Fibroblast of the aortic adventitia (primary cell): ENCODE measurements at regions not wholly inside any gene's neighbourhood (a gene's known extent, or its start where the extent isn't known, plus 50 kb on each side); places are given as distances from the start of the nearest gene placed in this dataset.

Source experiments
- DNase-seq: peaks from one replicate; pipeline ENCODE4 v3.0.0-alpha.2; 2010; ENCODE audit warnings: low read depth
- H3K4me3 ChIP-seq: 2 replicates; pipeline ENCODE4 v1.5.1; 2011; ENCODE audit warnings: low read depth, mild to moderate bottlenecking, control low read depth, low read length, moderate library complexity
- TF ChIP-seq, protein P1 (sequence below): IDR thresholded peaks from 2 replicates; pipeline ENCODE4 v1.5.1; 2011; ENCODE audit warnings: mild to moderate bottlenecking, low read length, control low read depth, inconsistent platforms; ENCODE audit not compliant: insufficient read depth

DNA sequence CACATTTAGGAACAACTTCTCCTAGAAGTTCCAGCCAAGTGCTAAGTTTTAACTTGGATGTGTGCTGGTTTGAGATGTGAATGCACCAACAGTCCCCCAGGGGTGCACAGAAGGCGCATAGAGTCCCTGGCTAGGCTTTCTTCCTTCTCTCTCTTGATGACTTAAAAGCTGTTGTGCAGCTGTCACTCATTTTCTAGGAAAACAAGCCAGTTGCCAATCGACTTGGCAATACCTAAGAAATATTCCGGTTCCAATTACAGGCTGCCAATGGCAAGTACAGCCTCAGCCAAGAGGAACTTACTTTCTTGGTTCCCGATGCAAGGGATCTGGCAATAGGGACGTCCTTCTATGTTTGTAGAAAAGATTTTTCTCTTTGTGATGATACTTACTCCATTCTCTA lies 266.6 kb upstream of the EEF2KMT start:
- TF ChIP-seq, protein P1, sequence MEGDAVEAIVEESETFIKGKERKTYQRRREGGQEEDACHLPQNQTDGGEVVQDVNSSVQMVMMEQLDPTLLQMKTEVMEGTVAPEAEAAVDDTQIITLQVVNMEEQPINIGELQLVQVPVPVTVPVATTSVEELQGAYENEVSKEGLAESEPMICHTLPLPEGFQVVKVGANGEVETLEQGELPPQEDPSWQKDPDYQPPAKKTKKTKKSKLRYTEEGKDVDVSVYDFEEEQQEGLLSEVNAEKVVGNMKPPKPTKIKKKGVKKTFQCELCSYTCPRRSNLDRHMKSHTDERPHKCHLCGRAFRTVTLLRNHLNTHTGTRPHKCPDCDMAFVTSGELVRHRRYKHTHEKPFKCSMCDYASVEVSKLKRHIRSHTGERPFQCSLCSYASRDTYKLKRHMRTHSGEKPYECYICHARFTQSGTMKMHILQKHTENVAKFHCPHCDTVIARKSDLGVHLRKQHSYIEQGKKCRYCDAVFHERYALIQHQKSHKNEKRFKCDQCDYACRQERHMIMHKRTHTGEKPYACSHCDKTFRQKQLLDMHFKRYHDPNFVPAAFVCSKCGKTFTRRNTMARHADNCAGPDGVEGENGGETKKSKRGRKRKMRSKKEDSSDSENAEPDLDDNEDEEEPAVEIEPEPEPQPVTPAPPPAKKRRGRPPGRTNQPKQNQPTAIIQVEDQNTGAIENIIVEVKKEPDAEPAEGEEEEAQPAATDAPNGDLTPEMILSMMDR = no peak
- H3K4me3 ChIP-seq = no peak overlapping the region
- DNase-seq = no peak

DNA sequence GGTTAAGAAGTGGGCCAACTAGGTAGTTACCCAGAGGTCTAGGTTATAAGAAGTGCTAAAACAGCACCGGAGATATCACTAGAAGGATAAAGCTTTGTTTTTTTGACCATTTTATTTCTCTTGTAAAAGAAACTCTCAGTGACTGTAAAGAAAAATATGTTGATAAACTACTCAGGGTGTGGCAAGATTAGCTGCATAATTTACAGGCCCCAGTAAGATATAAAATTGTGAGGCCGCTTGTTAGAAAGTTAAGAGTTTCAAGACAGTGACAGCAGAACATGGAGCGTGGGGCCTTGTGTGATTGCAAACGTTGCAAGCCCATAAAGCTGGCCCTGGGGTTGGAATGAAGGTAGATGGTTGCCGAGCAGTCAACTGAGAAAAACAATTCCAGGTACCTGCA lies 263.7 kb upstream of the EEF2KMT start:
- no peak for DNase-seq
- no peak overlapping the region for H3K4me3 ChIP-seq
- TF ChIP-seq, protein P1 = no peak

DNA sequence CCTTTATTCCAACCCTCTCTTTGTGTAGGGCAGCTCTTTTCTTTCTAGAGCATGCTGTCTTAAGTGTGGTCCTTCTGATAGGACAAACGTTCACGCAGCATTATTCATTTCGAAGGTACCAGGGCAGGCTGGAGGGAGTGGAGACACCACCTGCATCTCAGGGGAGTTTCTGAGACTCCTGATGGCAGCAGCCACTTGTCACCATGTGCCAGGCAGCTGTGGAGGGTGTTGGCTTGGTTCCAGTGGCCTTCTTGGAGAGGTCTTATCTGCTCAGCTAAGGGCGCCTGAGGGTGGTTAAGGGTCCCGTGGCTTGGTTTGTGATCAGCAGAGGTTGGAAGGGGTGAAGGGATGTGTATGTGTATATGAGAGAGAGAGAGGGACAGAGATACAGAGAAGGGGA lies 257.1 kb upstream of the EEF2KMT start:
- TF ChIP-seq, protein P1 = no peak
- no peak for DNase-seq
- H3K4me3 ChIP-seq = no peak overlapping the region

DNA sequence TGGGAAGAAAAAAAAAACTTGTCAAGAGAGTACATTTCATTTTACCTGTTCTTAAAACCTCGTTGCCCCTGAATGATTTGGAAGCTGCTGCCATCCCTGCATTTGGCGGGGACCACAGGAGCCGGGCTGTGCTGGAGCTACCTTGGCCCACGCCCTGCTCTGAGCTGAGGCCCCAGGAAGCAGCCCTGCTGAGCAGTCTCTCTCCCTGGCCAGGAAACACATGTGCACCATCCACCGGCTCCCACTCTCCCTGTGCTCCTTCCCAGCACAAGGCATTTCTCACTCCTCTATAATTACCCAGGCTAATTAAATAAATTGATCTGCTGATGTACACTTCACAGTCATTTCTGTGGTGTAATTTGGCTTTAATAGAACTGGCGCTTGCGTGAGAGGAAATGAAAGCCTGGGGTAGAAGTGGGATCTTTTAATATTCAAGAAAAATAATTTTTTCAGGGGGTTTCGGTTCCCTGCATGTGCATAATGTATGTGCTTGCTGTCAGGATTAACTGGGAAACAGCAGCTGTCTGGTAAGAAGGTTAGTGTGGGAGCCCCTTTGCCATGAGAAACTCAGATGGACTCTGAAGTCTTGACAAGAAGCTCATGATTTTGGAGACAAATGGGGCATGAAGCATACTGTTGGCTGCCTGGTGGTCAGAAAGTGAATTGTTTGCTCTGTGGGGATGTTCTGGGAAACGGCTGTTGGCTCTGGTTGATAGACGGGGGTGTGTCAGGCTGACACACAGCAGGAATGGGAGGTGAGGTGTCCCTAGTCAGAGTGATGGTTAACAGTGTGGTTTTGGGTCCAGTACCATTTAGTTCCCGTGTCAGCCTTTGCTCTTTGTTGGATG lies 252.3 kb upstream of the EEF2KMT start:
- TF ChIP-seq, protein P1 = no peak
- H3K4me3 ChIP-seq = no peak overlapping the region
- DNase-seq = no peak

DNA sequence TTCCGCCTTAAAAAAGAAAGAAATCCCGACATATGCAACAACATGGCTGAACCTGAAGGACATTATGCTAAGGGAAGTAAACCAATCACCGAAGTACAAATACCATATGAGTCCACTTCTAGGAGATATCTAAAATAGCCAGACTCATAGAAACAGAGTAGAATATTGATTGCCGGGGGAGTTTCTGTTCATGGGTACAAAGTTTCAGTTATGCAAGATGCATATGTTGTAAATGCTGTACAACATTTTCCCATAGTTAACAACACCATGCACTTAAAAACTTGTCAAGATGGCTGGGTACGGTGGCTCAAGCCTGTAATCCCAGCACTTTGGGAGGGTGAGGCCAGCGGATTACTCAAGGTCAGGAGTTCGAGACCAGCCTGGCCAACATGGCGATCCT lies 251.5 kb upstream of the EEF2KMT start:
- DNase-seq = no peak
- H3K4me3 ChIP-seq = no peak overlapping the region
- TF ChIP-seq, protein P1 = no peak

DNA sequence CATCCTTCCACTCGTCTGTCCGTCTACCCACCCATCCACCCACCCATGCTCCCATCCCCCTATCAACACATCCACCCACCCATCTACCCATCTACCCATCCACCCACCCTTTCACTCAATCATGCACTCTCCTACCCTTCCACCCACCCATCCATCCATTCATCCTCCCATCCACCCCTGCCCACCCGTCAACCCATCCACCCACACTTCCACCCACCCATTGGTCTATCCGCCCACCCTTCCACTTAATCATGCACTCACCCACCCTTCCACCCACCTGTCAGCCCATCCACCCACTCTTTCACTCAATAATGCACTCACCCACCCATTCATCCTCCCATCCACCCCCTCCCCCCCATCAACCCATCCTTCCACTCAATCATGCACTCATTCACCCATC lies 250.0 kb upstream of the EEF2KMT start:
- TF ChIP-seq, protein P1 = no peak
- H3K4me3 ChIP-seq = no peak overlapping the region
- DNase-seq = no peak

DNA sequence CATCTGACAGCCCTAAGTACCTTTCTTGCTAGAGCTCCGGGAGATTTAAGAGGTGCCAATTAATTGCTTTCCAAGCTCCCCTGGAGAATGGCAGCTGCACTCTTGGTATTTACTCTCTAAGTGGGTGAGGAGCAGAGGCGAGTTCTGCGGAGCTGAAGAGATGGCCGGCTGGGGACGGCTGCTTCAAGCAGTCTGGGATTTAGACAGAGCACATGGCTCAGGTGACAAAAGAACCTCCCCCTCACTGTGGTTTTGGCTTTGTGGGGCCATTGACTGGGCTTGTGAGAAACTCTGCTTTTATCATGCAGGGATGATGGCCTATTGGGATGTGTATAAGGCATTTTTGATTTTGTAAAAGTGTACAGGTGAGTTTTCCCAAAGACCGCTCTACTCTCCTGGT lies 239.3 kb upstream of the EEF2KMT start:
- TF ChIP-seq, protein P1 = no peak
- no peak for DNase-seq
- H3K4me3 ChIP-seq = no peak overlapping the region
